Islet of Langerhans (tissue), 1 donor: ENCODE measurements at regions not wholly inside any gene's neighbourhood (a gene's known extent, or its start where the extent isn't known, plus 50 kb on each side); places are given as distances from the start of the nearest gene placed in this dataset.
"Not testable (repeated sequence)": the region's sequence is repeated elsewhere in the genome, so short reads cannot be mapped to it uniquely, and the experiment has no call there.

Experiments
- FAIRE-seq: peaks from one replicate; lab custom pipeline; 2011; peaks lifted over from hg19 to GRCh38; lab: Jason Lieb, UNC

GRCh38 chr5:7096294-7096693, 299.6 kb upstream of the ADCY2 start:
- FAIRE-seq: no peak

GRCh38 chr5:7105358-7105757, 290.6 kb upstream of the ADCY2 start:
- FAIRE-seq: no peak

GRCh38 chr5:7117961-7118360, 278.0 kb upstream of the ADCY2 start:
- no peak for FAIRE-seq

GRCh38 chr5:7131680-7132079, 264.3 kb upstream of the ADCY2 start:
- FAIRE-seq: no peak

GRCh38 chr5:7146886-7147285, 249.1 kb upstream of the ADCY2 start:
- FAIRE-seq: no peak

GRCh38 chr5:7157083-7157482, 238.9 kb upstream of the ADCY2 start:
- no peak for FAIRE-seq

GRCh38 chr5:7169240-7169878, 226.6 kb upstream of the ADCY2 start:
- FAIRE-seq: no peak

GRCh38 chr5:7170785-7171184, 225.2 kb upstream of the ADCY2 start:
- not testable (repeated sequence) for FAIRE-seq

- FAIRE-seq: no peak
These were observed 216.6 kb upstream of the ADCY2 start for GRCh38 chr5:7179364-7179763.

- no peak for FAIRE-seq
These were observed 214.1 kb upstream of the ADCY2 start for GRCh38 chr5:7181841-7182240.

GRCh38 chr5:7185742-7186141, 210.2 kb upstream of the ADCY2 start:
- FAIRE-seq: no peak

- no peak for FAIRE-seq
These were observed 209.1 kb upstream of the ADCY2 start for GRCh38 chr5:7186818-7187217.

- no peak for FAIRE-seq
These were observed 205.2 kb upstream of the ADCY2 start for GRCh38 chr5:7190712-7191250.

- FAIRE-seq: no peak
These were observed 203.9 kb upstream of the ADCY2 start for GRCh38 chr5:7192016-7192415.

GRCh38 chr5:7202846-7203245, 193.1 kb upstream of the ADCY2 start:
- no peak for FAIRE-seq

GRCh38 chr5:7207979-7208378, 188.0 kb upstream of the ADCY2 start:
- FAIRE-seq: no peak

GRCh38 chr5:7208938-7209337, 187.0 kb upstream of the ADCY2 start:
- no peak for FAIRE-seq

GRCh38 chr5:7209658-7210057, 186.3 kb upstream of the ADCY2 start:
- peak; percentile 51 for FAIRE-seq

- FAIRE-seq: no peak
These were observed 185.4 kb upstream of the ADCY2 start for GRCh38 chr5:7210549-7210948.

- no peak for FAIRE-seq
These were observed 182.4 kb upstream of the ADCY2 start for GRCh38 chr5:7213525-7213924.

GRCh38 chr5:7214906-7215416, 181.0 kb upstream of the ADCY2 start:
- no peak for FAIRE-seq

- FAIRE-seq: no peak
These were observed 177.8 kb upstream of the ADCY2 start for GRCh38 chr5:7218141-7218540.

- FAIRE-seq: no peak
These were observed 175.8 kb upstream of the ADCY2 start for GRCh38 chr5:7220156-7220555.

- no peak for FAIRE-seq
These were observed 174.9 kb upstream of the ADCY2 start for GRCh38 chr5:7221041-7221440.
